Suprapubic skin (tissue), 3 donors: ENCODE measurements at regions not wholly inside any gene's neighbourhood (a gene's known extent, or its start where the extent isn't known, plus 50 kb on each side); places are given as distances from the start of the nearest gene placed in this dataset.

Experiments
- POLR2AphosphoS5 ChIP-seq, 3 donors: sonication (generic); formaldehyde crosslinking; IDR thresholded peaks; one replicate each; pipeline ENCODE4 v1.6.1; 2017; ENCODE audit warnings: antibody characterized with exemption in 3 of 3
- TF ChIP-seq, protein P1 (sequence below), 2 donors: fragments of 200-600 bp in 1 of 2; fragments of 450-650 bp in 1 of 2; sonication (generic) in 1 of 2; IDR thresholded peaks; one replicate each; pipeline ENCODE4 v1.5.1; 2016 to 2019; ENCODE audit warnings: antibody characterized with exemption in 2 of 2, mild to moderate bottlenecking in 1 of 2, moderate library complexity in 1 of 2

DNA sequence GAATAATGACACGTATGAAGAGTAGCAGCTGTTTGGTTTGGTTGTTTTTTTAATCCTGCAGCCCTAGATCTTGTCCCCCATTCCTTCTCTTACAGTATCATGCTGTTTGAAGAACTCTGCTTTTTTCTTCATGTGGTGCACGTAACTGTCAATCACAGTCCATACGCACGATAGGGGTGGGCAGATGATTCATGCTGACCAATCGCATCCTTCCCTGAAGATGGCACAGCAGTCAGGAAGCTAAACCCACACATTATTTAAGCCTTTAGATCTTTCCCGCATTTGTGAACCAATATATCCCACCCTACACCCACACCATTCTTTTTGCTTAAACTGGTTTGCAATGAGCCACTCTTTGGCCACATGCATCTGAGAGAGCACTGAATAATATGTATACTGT lies 158.9 kb upstream of the PLEKHA5 start:
- TF ChIP-seq, protein P1, sequence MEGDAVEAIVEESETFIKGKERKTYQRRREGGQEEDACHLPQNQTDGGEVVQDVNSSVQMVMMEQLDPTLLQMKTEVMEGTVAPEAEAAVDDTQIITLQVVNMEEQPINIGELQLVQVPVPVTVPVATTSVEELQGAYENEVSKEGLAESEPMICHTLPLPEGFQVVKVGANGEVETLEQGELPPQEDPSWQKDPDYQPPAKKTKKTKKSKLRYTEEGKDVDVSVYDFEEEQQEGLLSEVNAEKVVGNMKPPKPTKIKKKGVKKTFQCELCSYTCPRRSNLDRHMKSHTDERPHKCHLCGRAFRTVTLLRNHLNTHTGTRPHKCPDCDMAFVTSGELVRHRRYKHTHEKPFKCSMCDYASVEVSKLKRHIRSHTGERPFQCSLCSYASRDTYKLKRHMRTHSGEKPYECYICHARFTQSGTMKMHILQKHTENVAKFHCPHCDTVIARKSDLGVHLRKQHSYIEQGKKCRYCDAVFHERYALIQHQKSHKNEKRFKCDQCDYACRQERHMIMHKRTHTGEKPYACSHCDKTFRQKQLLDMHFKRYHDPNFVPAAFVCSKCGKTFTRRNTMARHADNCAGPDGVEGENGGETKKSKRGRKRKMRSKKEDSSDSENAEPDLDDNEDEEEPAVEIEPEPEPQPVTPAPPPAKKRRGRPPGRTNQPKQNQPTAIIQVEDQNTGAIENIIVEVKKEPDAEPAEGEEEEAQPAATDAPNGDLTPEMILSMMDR (IDR thresholded peaks at IDR 0.05) = no peak
- TF ChIP-seq POLR2AphosphoS5 (IDR thresholded peaks at IDR 0.05) = no peak
